ENCODE measurements at regions not wholly inside any gene's neighbourhood (a gene's known extent, or its start where the extent isn't known, plus 50 kb on each side); places are given as distances from the start of the nearest gene placed in this dataset.

- peak; percentile 58 for DNase-seq
These were observed 480.0 kb upstream of the USP24 start for GRCh38 chr1:55695151-55695550.

- no peak for DNase-seq
These were observed 479.2 kb upstream of the USP24 start for GRCh38 chr1:55694310-55694801.

- DNase-seq = no peak
These were observed 477.6 kb upstream of the USP24 start for GRCh38 chr1:55692726-55693125.

- no peak for DNase-seq
These were observed 475.2 kb upstream of the USP24 start for GRCh38 chr1:55690366-55690765.

GRCh38 chr1:55689800-55690199, 474.6 kb upstream of the USP24 start:
- no peak for DNase-seq

- DNase-seq = no peak
These were observed 470.4 kb upstream of the USP24 start for GRCh38 chr1:55685560-55685959.

- DNase-seq = no peak
These were observed 469.0 kb upstream of the USP24 start for GRCh38 chr1:55684131-55684650.

- DNase-seq = no peak
These were observed 467.0 kb upstream of the USP24 start for GRCh38 chr1:55682198-55682597.

- DNase-seq = no peak
These were observed 464.8 kb upstream of the USP24 start for GRCh38 chr1:55679971-55680370.

- no peak for DNase-seq
These were observed 458.3 kb upstream of the USP24 start for GRCh38 chr1:55673416-55673815.

GRCh38 chr1:55670331-55671082, 455.3 kb upstream of the USP24 start:
- DNase-seq = peak; percentile 13

- no peak for DNase-seq
These were observed 454.1 kb upstream of the USP24 start for GRCh38 chr1:55669293-55669692.

GRCh38 chr1:55662875-55663274, 447.7 kb upstream of the USP24 start:
- no peak for DNase-seq

- DNase-seq = no peak
These were observed 443.8 kb upstream of the USP24 start for GRCh38 chr1:55658917-55659316.

- no peak for DNase-seq
These were observed 439.6 kb upstream of the USP24 start for GRCh38 chr1:55654750-55655149.

GRCh38 chr1:55654171-55654570, 439.0 kb upstream of the USP24 start:
- no peak for DNase-seq

GRCh38 chr1:55650444-55650843, 435.3 kb upstream of the USP24 start:
- DNase-seq = no peak

- no peak for DNase-seq
These were observed 431.0 kb upstream of the USP24 start for GRCh38 chr1:55646181-55646580.

GRCh38 chr1:55645270-55645669, 430.1 kb upstream of the USP24 start:
- DNase-seq = no peak

GRCh38 chr1:55641947-55642346, 426.8 kb upstream of the USP24 start:
- no peak for DNase-seq

- DNase-seq = peak; percentile 70
These were observed 425.7 kb upstream of the USP24 start for GRCh38 chr1:55640708-55641473.

GRCh38 chr1:55639526-55639925, 424.4 kb upstream of the USP24 start:
- DNase-seq = no peak

- no peak for DNase-seq
These were observed 423.9 kb upstream of the USP24 start for GRCh38 chr1:55639051-55639450.

- DNase-seq = peak; percentile 72
These were observed 421.5 kb upstream of the USP24 start for GRCh38 chr1:55636696-55637095.
